ENCODE measurements at regions not wholly inside any gene's neighbourhood (a gene's known extent, or its start where the extent isn't known, plus 50 kb on each side); places are given as distances from the start of the nearest gene placed in this dataset.

- no peaks in the 10 kb centered on the region for H3K27me3 Mint-ChIP-seq (ENCODE audit: low read depth)
- no peak for DNase-seq (ENCODE audit: low spot score)
- H3K4me3 Mint-ChIP-seq, result no peak overlapping the region
- no peaks in the 10 kb centered on the region for H3K4me1 Mint-ChIP-seq (ENCODE audit: low read depth)
- no peaks in the 10 kb centered on the region for H3K9me3 Mint-ChIP-seq
- no peaks in the 10 kb centered on the region for H3K36me3 Mint-ChIP-seq (ENCODE audit: low read depth)
- no peak overlapping the region for H3K27ac Mint-ChIP-seq
Measured at GRCh38 chr3:157751386-157751785, 248.2 kb upstream of the VEPH1 start.

GRCh38 chr3:157746391-157746790, 243.2 kb upstream of the VEPH1 start:
- H3K27me3 Mint-ChIP-seq (ENCODE audit: low read depth), result no peaks in the 10 kb centered on the region
- no peaks in the 10 kb centered on the region for H3K4me1 Mint-ChIP-seq (ENCODE audit: low read depth)
- DNase-seq (ENCODE audit: low spot score), result no peak
- no peak overlapping the region for H3K27ac Mint-ChIP-seq
- no peaks in the 10 kb centered on the region for H3K36me3 Mint-ChIP-seq (ENCODE audit: low read depth)
- H3K9me3 Mint-ChIP-seq, result no peaks in the 10 kb centered on the region
- no peak overlapping the region for H3K4me3 Mint-ChIP-seq

DNA sequence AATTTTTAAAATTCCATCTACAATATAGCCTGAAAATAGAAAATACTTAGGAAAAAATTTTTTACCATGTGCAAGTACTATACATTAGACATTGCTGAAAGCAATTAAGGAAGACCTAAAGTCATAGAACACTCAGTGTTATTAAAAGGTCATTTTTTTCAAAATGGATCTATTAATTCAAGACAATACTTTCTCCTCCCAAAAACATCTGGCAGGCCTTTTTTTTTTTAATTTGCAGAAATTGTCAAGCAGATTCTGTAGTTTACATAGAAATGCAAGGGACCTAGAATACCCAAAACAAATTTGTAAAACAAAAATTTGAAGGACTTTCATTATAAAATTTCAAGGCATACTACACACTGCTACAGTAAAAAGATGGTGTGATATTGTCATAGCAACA, 238.4 kb upstream of the VEPH1 start:
- no peak overlapping the region for H3K27ac Mint-ChIP-seq
- H3K36me3 Mint-ChIP-seq (ENCODE audit: low read depth), result no peaks in the 10 kb centered on the region
- H3K4me1 Mint-ChIP-seq (ENCODE audit: low read depth), result no peaks in the 10 kb centered on the region
- no peaks in the 10 kb centered on the region for H3K27me3 Mint-ChIP-seq (ENCODE audit: low read depth)
- H3K9me3 Mint-ChIP-seq, result no peaks in the 10 kb centered on the region
- no peak for DNase-seq (ENCODE audit: low spot score)
- H3K4me3 Mint-ChIP-seq, result no peak overlapping the region

- DNase-seq (ENCODE audit: low spot score), result no peak
- no peaks in the 10 kb centered on the region for H3K27me3 Mint-ChIP-seq (ENCODE audit: low read depth)
- H3K9me3 Mint-ChIP-seq, result no peaks in the 10 kb centered on the region
- H3K36me3 Mint-ChIP-seq (ENCODE audit: low read depth), result no peaks in the 10 kb centered on the region
- H3K4me1 Mint-ChIP-seq (ENCODE audit: low read depth), result no peaks in the 10 kb centered on the region
- H3K4me3 Mint-ChIP-seq, result no peak overlapping the region
- H3K27ac Mint-ChIP-seq, result no peak overlapping the region
Measured at GRCh38 chr3:157738441-157738840, 235.2 kb upstream of the VEPH1 start.

- H3K27ac Mint-ChIP-seq, result no peak overlapping the region
- no peaks in the 10 kb centered on the region for H3K36me3 Mint-ChIP-seq (ENCODE audit: low read depth)
- H3K4me3 Mint-ChIP-seq, result no peak overlapping the region
- no peaks in the 10 kb centered on the region for H3K4me1 Mint-ChIP-seq (ENCODE audit: low read depth)
- H3K27me3 Mint-ChIP-seq (ENCODE audit: low read depth), result no peaks in the 10 kb centered on the region
- H3K9me3 Mint-ChIP-seq, result peaks cover 11% of the 10 kb centered on the region
- no peak for DNase-seq (ENCODE audit: low spot score)
Measured at GRCh38 chr3:157718800-157719199, 215.6 kb upstream of the VEPH1 start.

DNA sequence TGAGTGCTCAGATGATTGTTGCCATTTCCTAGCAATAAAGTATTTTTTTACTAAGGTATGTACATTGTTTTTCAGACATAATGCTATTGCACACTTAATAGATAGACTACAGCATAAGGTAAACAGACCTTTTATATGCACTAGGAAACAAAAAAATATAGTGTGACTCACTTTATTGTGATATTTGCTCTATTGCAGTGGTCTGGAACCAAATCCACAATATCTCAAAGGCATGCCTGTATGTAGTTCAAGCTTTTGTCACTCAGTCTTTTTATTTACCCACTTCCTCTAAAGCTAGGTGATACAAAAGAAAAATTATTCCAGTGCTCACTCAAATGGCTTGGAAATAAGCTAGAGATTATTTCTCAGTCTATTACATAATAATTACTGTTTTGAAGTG, 209.9 kb upstream of the VEPH1 start:
- Mint-ChIP-seq H3K4me1 (ENCODE audit: low read depth) (no peaks in the 10 kb centered on the region), H3K4me3 (no peak overlapping the region), H3K9me3 (no peaks in the 10 kb centered on the region), H3K27me3 (ENCODE audit: low read depth) (no peaks in the 10 kb centered on the region), H3K36me3 (ENCODE audit: low read depth) (no peaks in the 10 kb centered on the region), H3K27ac (no peak overlapping the region)
- DNase-seq (ENCODE audit: low spot score), result no peak

DNA sequence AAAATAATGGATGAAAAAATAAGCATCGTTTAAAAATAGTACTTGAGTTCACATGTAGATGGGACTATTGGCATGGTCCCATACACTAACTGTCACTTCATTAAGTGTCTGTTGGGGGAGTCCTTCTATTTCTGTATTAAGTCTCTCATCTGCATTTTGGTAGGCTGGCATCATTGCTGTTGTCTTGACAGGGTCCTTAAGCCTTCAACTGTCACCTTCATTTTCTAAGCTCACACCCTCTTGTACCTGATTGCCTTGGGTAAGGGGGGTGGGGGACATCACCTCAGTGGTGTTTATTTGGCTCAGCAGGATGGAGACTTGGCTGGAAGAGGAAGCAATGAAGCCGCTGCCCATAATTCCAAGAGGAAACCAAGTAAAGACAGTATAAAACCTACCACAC, 202.0 kb upstream of the VEPH1 start:
- Mint-ChIP-seq H3K4me3 (no peak overlapping the region), H3K36me3 (ENCODE audit: low read depth) (no peaks in the 10 kb centered on the region), H3K4me1 (ENCODE audit: low read depth) (no peaks in the 10 kb centered on the region), H3K27me3 (ENCODE audit: low read depth) (no peaks in the 10 kb centered on the region), H3K9me3 (no peaks in the 10 kb centered on the region), H3K27ac (no peak overlapping the region)
- no peak for DNase-seq (ENCODE audit: low spot score)

DNA sequence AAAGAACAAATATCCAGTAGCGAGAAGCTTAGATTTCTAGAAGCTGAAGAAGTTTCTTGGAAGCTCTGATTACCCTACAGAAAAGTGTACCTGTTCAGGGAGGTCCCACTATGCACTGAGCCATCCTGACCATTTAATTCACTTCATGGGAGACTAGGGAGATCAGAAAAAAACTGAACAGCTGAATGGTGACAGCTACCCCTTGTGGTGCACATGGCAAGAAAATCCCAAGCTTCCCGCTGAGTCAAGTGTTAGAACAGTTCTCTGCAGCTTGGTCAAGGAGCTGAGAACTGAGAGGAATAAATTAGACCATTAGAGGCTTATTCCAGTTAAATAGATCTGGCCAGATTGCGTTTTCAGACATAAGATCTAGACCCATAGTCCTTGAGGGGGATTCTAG, 197.2 kb upstream of the VEPH1 start:
- no peak overlapping the region for H3K4me3 Mint-ChIP-seq
- no peaks in the 10 kb centered on the region for H3K9me3 Mint-ChIP-seq
- H3K27ac Mint-ChIP-seq, result no peak overlapping the region
- H3K27me3 Mint-ChIP-seq (ENCODE audit: low read depth), result no peaks in the 10 kb centered on the region
- no peaks in the 10 kb centered on the region for H3K36me3 Mint-ChIP-seq (ENCODE audit: low read depth)
- no peak for DNase-seq (ENCODE audit: low spot score)
- no peaks in the 10 kb centered on the region for H3K4me1 Mint-ChIP-seq (ENCODE audit: low read depth)

DNA sequence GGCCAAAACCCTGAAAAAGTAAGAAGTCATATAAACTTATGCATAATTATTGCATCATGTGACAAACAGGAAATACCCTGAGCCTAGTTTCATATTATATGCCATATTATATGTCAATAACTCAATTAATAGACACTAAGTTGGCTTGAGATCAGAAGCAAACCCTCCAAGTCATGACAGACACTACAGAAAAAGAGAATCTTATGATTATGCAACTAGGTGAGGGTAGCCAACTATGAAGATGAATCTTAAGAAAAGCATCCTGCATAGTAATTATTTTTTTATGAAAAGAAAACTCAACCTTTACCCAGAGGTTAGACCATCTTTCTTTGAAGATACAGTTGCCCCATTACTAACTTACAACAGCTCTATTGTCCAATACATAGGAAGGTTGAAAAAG, 192.4 kb upstream of the VEPH1 start:
- Mint-ChIP-seq H3K27me3 (ENCODE audit: low read depth) (no peaks in the 10 kb centered on the region), H3K4me3 (no peak overlapping the region), H3K9me3 (no peaks in the 10 kb centered on the region), H3K27ac (no peak overlapping the region), H3K4me1 (ENCODE audit: low read depth) (no peaks in the 10 kb centered on the region), H3K36me3 (ENCODE audit: low read depth) (no peaks in the 10 kb centered on the region)
- DNase-seq (ENCODE audit: low spot score), result no peak

DNA sequence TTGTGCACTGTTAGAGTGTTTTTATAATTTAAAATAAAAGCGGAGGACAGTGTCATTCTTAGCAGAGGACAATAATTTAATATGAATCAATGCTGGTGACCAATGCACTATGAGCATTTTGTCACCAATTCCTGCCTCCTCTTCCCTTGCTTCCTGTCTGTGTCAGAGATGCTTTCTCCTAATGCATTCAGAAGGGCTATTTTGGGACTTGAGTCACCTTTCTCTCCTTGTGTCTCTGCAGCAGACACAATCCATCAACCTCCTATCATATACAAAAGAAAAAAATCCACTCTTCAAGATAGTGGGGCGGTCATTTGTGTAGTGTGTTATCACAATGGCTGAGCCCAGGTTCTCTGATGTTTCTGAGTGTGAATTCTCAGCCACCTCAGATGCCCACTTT, 191.9 kb upstream of the VEPH1 start:
- no peaks in the 10 kb centered on the region for H3K36me3 Mint-ChIP-seq (ENCODE audit: low read depth)
- H3K9me3 Mint-ChIP-seq, result no peaks in the 10 kb centered on the region
- no peak overlapping the region for H3K4me3 Mint-ChIP-seq
- no peaks in the 10 kb centered on the region for H3K27me3 Mint-ChIP-seq (ENCODE audit: low read depth)
- H3K4me1 Mint-ChIP-seq (ENCODE audit: low read depth), result no peaks in the 10 kb centered on the region
- H3K27ac Mint-ChIP-seq, result no peak overlapping the region
- no peak for DNase-seq (ENCODE audit: low spot score)

DNA sequence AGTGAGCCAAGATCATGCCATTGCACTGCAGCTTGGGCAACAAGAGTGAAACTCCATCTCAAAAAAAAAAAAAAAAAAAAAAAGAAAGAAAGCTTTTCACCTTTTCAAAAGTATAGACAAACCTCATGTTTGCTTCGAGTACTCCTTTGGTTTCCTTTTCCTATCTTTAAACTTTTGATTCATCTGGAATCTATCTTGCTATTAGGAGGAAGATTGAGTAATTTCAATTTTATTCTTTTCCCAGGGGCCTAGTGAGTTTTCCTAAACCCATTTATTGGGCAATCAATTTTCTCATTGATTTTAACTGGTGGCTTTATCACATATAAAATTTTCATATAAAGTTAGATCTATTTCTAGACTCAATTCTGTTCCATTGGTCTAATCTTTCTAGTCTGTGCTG, 190.5 kb upstream of the VEPH1 start:
- Mint-ChIP-seq H3K27ac (no peak overlapping the region), H3K4me1 (ENCODE audit: low read depth) (no peaks in the 10 kb centered on the region), H3K4me3 (no peak overlapping the region), H3K36me3 (ENCODE audit: low read depth) (no peaks in the 10 kb centered on the region), H3K27me3 (ENCODE audit: low read depth) (no peaks in the 10 kb centered on the region), H3K9me3 (no peaks in the 10 kb centered on the region)
- no peak for DNase-seq (ENCODE audit: low spot score)

GRCh38 chr3:157692468-157692867, 189.3 kb upstream of the VEPH1 start:
- Mint-ChIP-seq H3K4me3 (no peak overlapping the region), H3K9me3 (no peaks in the 10 kb centered on the region), H3K36me3 (ENCODE audit: low read depth) (no peaks in the 10 kb centered on the region), H3K27me3 (ENCODE audit: low read depth) (no peaks in the 10 kb centered on the region), H3K4me1 (ENCODE audit: low read depth) (no peaks in the 10 kb centered on the region), H3K27ac (no peak overlapping the region)
- no peak for DNase-seq (ENCODE audit: low spot score)

GRCh38 chr3:157683668-157684067, 180.5 kb upstream of the VEPH1 start:
- no peak overlapping the region for H3K27ac Mint-ChIP-seq
- H3K4me1 Mint-ChIP-seq (ENCODE audit: low read depth), result no peaks in the 10 kb centered on the region
- H3K36me3 Mint-ChIP-seq (ENCODE audit: low read depth), result no peaks in the 10 kb centered on the region
- no peak overlapping the region for H3K4me3 Mint-ChIP-seq
- H3K27me3 Mint-ChIP-seq (ENCODE audit: low read depth), result no peaks in the 10 kb centered on the region
- no peaks in the 10 kb centered on the region for H3K9me3 Mint-ChIP-seq
- DNase-seq (ENCODE audit: low spot score), result no peak

GRCh38 chr3:157672061-157672460, 168.8 kb upstream of the VEPH1 start:
- Mint-ChIP-seq H3K9me3 (no peaks in the 10 kb centered on the region), H3K4me1 (ENCODE audit: low read depth) (no peaks in the 10 kb centered on the region), H3K36me3 (ENCODE audit: low read depth) (no peaks in the 10 kb centered on the region), H3K27ac (no peak overlapping the region), H3K4me3 (no peak overlapping the region), H3K27me3 (ENCODE audit: low read depth) (no peaks in the 10 kb centered on the region)
- no peak for DNase-seq (ENCODE audit: low spot score)

- DNase-seq (ENCODE audit: low spot score), result no peak
- no peaks in the 10 kb centered on the region for H3K9me3 Mint-ChIP-seq
- H3K36me3 Mint-ChIP-seq (ENCODE audit: low read depth), result no peaks in the 10 kb centered on the region
- H3K4me1 Mint-ChIP-seq (ENCODE audit: low read depth), result no peaks in the 10 kb centered on the region
- no peak overlapping the region for H3K4me3 Mint-ChIP-seq
- H3K27me3 Mint-ChIP-seq (ENCODE audit: low read depth), result no peaks in the 10 kb centered on the region
- H3K27ac Mint-ChIP-seq, result no peak overlapping the region
Measured at GRCh38 chr3:157671656-157672055, 168.4 kb upstream of the VEPH1 start.

GRCh38 chr3:157669416-157669815, 166.2 kb upstream of the VEPH1 start:
- Mint-ChIP-seq H3K27me3 (ENCODE audit: low read depth) (no peaks in the 10 kb centered on the region), H3K36me3 (ENCODE audit: low read depth) (no peaks in the 10 kb centered on the region), H3K9me3 (no peaks in the 10 kb centered on the region), H3K27ac (no peak overlapping the region), H3K4me3 (no peak overlapping the region), H3K4me1 (ENCODE audit: low read depth) (no peaks in the 10 kb centered on the region)
- DNase-seq (ENCODE audit: low spot score), result no peak

Data from T-helper 2 cell treated with Interferon-gamma antibody and Interleukin-4, amounts not matched to agents 5 μg/mL and 100 μg/mL, for 36 hours (primary cell).